ENCODE measurements at regions not wholly inside any gene's neighbourhood (a gene's known extent, or its start where the extent isn't known, plus 50 kb on each side); places are given as distances from the start of the nearest gene placed in this dataset.

DNA sequence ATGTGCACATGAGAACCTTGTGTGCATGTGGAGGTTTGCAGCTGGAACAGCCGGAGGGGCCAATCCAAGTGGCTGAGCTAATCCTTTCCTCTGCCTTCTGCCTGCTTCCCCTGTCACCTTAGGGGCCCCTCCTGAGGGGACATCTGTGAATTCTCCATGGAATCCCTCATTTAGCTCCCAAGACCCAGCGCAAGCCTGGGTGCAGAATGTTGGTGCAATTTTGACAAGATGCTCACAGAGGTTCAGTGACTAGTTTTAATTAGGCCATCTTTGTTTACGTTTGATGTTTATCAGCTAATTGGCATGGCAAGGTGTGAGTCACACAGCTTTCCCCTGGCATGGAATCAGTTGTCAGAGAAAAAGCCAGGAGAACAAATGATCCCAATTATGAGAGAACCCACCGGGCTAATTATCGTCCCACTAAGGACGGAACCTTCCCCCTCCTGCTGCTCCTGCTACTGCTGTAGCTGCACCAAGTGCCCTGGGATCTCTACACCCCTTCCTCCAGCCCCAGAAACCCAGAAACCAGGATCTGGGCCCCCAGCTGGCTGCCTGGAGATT, 63.6 kb upstream of the PAX6 start:
- Histone ChIP-seq H3K9me1 (ENCODE audit: control insufficient read depth, insufficient read depth, low read length) (no peaks in the 10 kb centered on the region), H3K4me1 (replicated peaks in 1 of 2; ENCODE audit: control insufficient read depth in 2 of 2, insufficient read depth in 2 of 2, low read length in 2 of 2) (no peaks in the 10 kb centered on the region), H3K27me3 (ENCODE audit: control insufficient read depth in 2 of 2, insufficient read depth in 2 of 2, low read length in 2 of 2) (peaks cover 2 to 15% of the 10 kb centered on the region in 2 experiments; a peak in 2 of 5 replicates), H4K20me1 (replicated peaks; ENCODE audit: control insufficient read depth, insufficient read depth, low read length) (no peaks in the 10 kb centered on the region), H3K4me3 (no peak overlapping the region), H3K27ac (ENCODE audit: extremely low read depth, low read depth, low read length) (no peak overlapping the region), H2AFZ (ENCODE audit: low read depth, low read length) (no peak overlapping the region), H3K79me2 (ENCODE audit: control insufficient read depth, insufficient read depth, low read length) (no peaks in the 10 kb centered on the region), H3K9ac (ENCODE audit: insufficient read depth in 1 of 2, low read depth in 2 of 2, low read length in 2 of 2) (no peak overlapping the region), H3K9me3 (replicated peaks; ENCODE audit: control insufficient read depth, insufficient read depth, low read depth, low read length) (no peaks in the 10 kb centered on the region), H3K36me3 (ENCODE audit: control insufficient read depth, insufficient read depth, low read length) (no peaks in the 10 kb centered on the region), H3K4me2 (ENCODE audit: insufficient read depth, low read length) (no peak overlapping the region)
- ChIA-PET CTCF (ENCODE audit: low intra/inter-chr PET ratio) (no interaction called here), POLR2A (interaction anchor here (0.5 kb wide), 1 partner anchor 8 kb away, joined by 4 read pairs; no protein-coding TSS in a partner anchor)
- intact Hi-C loops (cut with micrococcal nuclease) (no loop called here), in situ Hi-C loops (cut with MboI) (loop anchor here (5.0 to 25.0 kb wide), 4 partner anchors 230 to 762 kb away; no protein-coding TSS in a partner anchor)
- no peak for DNase-seq (ENCODE audit: extremely low read depth in 1 of 4, low spot score in 3 of 4)
- no peak for FAIRE-seq
- TF ChIP-seq ZSCAN29 (IDR thresholded peaks at IDR 0.05) (no peak), SLC30A9 (CRISPR knock-in tag; IDR thresholded peaks at IDR 0.05) (no peak), SREBF2 (CRISPR knock-in tag; IDR thresholded peaks at IDR 0.05) (no peak), ILK (tag; IDR thresholded peaks at IDR 0.05; ENCODE audit: borderline replicate concordance, low read depth) (no peak), MBD2 (IDR thresholded peaks at IDR 0.05; ENCODE audit: borderline replicate concordance, low read depth) (no peak), HNRNPH1 (optimal IDR thresholded peaks at IDR 0.05; ENCODE audit: low read depth, low read length) (no peak)
- TF ChIP-seq, protein P1, sequence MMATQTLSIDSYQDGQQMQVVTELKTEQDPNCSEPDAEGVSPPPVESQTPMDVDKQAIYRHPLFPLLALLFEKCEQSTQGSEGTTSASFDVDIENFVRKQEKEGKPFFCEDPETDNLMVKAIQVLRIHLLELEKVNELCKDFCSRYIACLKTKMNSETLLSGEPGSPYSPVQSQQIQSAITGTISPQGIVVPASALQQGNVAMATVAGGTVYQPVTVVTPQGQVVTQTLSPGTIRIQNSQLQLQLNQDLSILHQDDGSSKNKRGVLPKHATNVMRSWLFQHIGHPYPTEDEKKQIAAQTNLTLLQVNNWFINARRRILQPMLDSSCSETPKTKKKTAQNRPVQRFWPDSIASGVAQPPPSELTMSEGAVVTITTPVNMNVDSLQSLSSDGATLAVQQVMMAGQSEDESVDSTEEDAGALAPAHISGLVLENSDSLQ (IDR thresholded peaks at IDR 0.05) = no peak
- ATAC-seq = no peak
- 1% methylated on average over 6 of the region's 6 CpGs for WGBS (ENCODE audit: insufficient coverage, low coverage, missing lambda C conversion rate)
- BruUV-seq (replicated peaks) = no TSS peak
